Gastroesophageal sphincter (tissue), 4 donors: ENCODE measurements at regions not wholly inside any gene's neighbourhood (a gene's known extent, or its start where the extent isn't known, plus 50 kb on each side); places are given as distances from the start of the nearest gene placed in this dataset.

ENCODE experiments used
- ATAC-seq: fragments of 150-250 bp; one replicate; pipeline ENCODE4 v1.9.1; 2016; ENCODE audit warnings: mild to moderate bottlenecking, moderate library complexity
- H3K27ac ChIP-seq, 4 donors: fragments of 200-600 bp; sonication (generic) in 3 of 4; 1 replicate in 3 of 4; 2 replicates in 1 of 4; pipeline ENCODE4 v1.5.1; 2016 to 2019
- H3K27me3 ChIP-seq: fragments of 200-600 bp; sonication (generic); one replicate; pipeline ENCODE4 v1.5.1; 2019
- H3K36me3 ChIP-seq, 2 donors: fragments of 200-600 bp; sonication (generic); one replicate each; pipeline ENCODE4 v1.5.1; 2019; ENCODE audit warnings: control low read depth in 1 of 2
- H3K4me1 ChIP-seq, 3 donors: fragments of 200-600 bp; sonication (generic); 1 replicate in 2 of 3; 2 replicates in 1 of 3; pipeline ENCODE4 v1.5.1; 2016 to 2019; ENCODE audit warnings: control low read depth in 2 of 3
- H3K4me3 ChIP-seq, 2 donors: fragments of 200-600 bp; sonication (generic); one replicate each; pipeline ENCODE4 v1.5.1; 2019; ENCODE audit warnings: mild to moderate bottlenecking in 1 of 2, moderate library complexity in 1 of 2
- H3K9me3 ChIP-seq, 3 donors: fragments of 200-600 bp; sonication (generic); one replicate each; pipeline ENCODE4 v1.5.1; 2017 to 2019; ENCODE audit warnings: control low read depth in 2 of 3
- EP300 ChIP-seq: sonication (generic); formaldehyde crosslinking; IDR thresholded peaks from one replicate; pipeline ENCODE4 v1.6.1; 2017; ENCODE audit warnings: antibody characterized with exemption, mild to moderate bottlenecking
- POLR2A ChIP-seq, 2 donors: fragments of 450-650 bp; IDR thresholded peaks; one replicate each; pipeline ENCODE4 v1.6.1; 2017; ENCODE audit warnings: antibody characterized with exemption in 2 of 2, mild to moderate bottlenecking in 2 of 2, moderate library complexity in 1 of 2
- POLR2AphosphoS5 ChIP-seq: sonication (generic); formaldehyde crosslinking; IDR thresholded peaks from one replicate; pipeline ENCODE4 v1.6.1; 2017; ENCODE audit warnings: antibody characterized with exemption
- WGBS, 2 donors: methylation state at CpG; one replicate each; pipeline ENCODE4 v1.1.5; 2018; ENCODE audit warnings: low coverage in 1 of 2; 5-methylcytosine and 5-hydroxymethylcytosine counted together
- TF ChIP-seq, protein P1 (sequence below), 4 experiments: fragments of 200-600 bp in 2 of 4; fragments of 450-650 bp in 2 of 4; sonication (generic) in 1 of 4; IDR thresholded peaks; one replicate each; pipeline ENCODE4 v1.5.1; 2017 to 2019; ENCODE audit warnings: antibody characterized with exemption in 4 of 4, mild to moderate bottlenecking in 2 of 4, moderate library complexity in 2 of 4

DNA sequence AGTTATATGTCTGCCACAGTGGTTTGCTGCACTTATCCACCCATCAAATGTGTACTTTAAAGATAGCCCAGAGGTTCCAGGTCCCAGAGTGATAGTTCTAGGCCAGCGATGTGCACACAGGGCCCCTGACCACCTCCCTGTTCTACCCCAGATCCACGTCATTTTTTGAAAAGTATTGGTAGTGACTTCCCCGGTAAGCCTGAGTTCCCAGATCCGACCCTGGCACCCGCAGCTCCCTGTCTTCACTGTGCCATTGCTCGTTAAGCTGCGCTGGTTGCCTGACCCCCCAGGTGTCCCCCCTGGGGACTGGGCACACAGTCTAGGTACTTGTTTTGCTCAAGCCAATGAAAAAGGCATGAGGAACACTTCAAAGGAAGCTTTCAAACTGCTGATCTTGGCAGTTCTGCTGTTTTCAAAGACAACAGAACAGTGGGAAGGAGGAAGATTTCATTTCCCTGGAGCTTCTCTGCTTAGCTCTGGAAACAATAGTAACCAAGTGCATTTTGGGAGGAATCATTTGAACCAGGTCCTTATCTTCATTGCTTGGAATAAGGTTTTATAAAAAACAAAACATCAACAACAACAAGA lies 116.3 kb upstream of the TAB2 start:
- no peak overlapping the region for H3K4me3 ChIP-seq
- 100% methylated on average over 2 of the region's 7 CpGs; no CpG with 5 or more reads in 1 of the 2 donors for WGBS, 2 donors
- no peak overlapping the region for H3K27ac ChIP-seq
- no peaks in the 10 kb centered on the region for H3K27me3 ChIP-seq
- no peaks in the 10 kb centered on the region for H3K4me1 ChIP-seq
- TF ChIP-seq, protein P1, sequence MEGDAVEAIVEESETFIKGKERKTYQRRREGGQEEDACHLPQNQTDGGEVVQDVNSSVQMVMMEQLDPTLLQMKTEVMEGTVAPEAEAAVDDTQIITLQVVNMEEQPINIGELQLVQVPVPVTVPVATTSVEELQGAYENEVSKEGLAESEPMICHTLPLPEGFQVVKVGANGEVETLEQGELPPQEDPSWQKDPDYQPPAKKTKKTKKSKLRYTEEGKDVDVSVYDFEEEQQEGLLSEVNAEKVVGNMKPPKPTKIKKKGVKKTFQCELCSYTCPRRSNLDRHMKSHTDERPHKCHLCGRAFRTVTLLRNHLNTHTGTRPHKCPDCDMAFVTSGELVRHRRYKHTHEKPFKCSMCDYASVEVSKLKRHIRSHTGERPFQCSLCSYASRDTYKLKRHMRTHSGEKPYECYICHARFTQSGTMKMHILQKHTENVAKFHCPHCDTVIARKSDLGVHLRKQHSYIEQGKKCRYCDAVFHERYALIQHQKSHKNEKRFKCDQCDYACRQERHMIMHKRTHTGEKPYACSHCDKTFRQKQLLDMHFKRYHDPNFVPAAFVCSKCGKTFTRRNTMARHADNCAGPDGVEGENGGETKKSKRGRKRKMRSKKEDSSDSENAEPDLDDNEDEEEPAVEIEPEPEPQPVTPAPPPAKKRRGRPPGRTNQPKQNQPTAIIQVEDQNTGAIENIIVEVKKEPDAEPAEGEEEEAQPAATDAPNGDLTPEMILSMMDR (IDR thresholded peaks at IDR 0.05) = no peak
- ATAC-seq = no peak
- no peaks in the 10 kb centered on the region for H3K36me3 ChIP-seq
- H3K9me3 ChIP-seq = peaks cover 0 to 22% (median 0%) of the 10 kb centered on the region in 3 donors

DNA sequence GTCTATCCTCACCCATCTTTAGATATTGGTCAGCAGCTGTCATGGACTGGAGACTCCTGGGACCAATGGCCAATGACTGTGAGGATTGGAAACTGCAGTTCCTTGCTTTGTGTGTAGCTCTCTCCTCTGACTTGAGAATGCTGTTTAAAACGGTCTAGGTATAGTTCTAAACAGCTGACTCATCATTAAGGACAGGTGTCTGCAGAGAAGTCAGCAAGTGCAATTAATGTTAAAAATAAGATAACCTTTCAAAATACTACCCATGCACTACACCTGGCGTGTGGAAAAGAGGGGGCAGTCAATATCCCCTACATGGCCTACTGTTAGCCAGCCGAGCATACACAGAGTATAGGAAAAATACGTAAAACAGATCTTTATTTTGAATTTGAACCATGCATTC lies 115.4 kb upstream of the TAB2 start:
- 90 to 94% methylated on average over 4 of the region's 4 CpGs for WGBS, 2 donors
- Histone ChIP-seq H3K4me3 (no peak overlapping the region), H3K4me1 (no peaks in the 10 kb centered on the region), H3K27ac (no peak overlapping the region), H3K9me3 (peaks cover 0 to 18% (median 0%) of the 10 kb centered on the region in 3 donors), H3K27me3 (no peaks in the 10 kb centered on the region), H3K36me3 (no peaks in the 10 kb centered on the region)
- TF ChIP-seq POLR2A (IDR thresholded peaks at IDR 0.05) (no peak), EP300 (no peak), POLR2AphosphoS5 (no peak)
- TF ChIP-seq, protein P1 (IDR thresholded peaks at IDR 0.05) = no peak
- no peak for ATAC-seq

DNA sequence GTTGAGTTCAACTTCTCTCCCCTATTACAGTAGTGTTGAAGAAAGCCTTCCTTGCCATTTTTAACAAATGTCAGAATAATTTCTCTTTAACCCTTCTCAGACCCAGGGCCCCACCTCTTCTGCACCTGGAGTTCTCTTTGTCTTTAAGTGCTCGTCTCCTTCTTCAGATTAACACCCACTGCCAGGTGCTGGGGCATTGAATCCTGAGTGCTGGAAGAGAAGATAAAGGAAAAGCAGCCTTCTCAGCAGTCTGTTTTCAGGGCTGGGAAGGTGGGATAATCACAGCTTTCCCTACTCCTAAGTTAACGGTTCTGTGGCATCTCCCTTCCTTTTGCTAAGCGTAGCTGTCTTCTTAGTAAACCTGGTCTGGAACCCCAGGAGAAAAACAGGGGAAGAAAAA lies 114.6 kb upstream of the TAB2 start:
- H3K27ac ChIP-seq = no peak overlapping the region
- peaks cover 0 to 12% (median 0%) of the 10 kb centered on the region in 3 donors for H3K9me3 ChIP-seq
- WGBS, 2 donors = 80 to 100% methylated on average over 1 of the region's 3 CpGs
- no peak overlapping the region for H3K4me3 ChIP-seq
- ATAC-seq = no peak
- no peaks in the 10 kb centered on the region for H3K27me3 ChIP-seq
- no peaks in the 10 kb centered on the region for H3K4me1 ChIP-seq
- TF ChIP-seq EP300 (no peak), POLR2AphosphoS5 (no peak), POLR2A (IDR thresholded peaks at IDR 0.05) (no peak)
- TF ChIP-seq, protein P1 (IDR thresholded peaks at IDR 0.05) = no peak
- H3K36me3 ChIP-seq = no peaks in the 10 kb centered on the region

DNA sequence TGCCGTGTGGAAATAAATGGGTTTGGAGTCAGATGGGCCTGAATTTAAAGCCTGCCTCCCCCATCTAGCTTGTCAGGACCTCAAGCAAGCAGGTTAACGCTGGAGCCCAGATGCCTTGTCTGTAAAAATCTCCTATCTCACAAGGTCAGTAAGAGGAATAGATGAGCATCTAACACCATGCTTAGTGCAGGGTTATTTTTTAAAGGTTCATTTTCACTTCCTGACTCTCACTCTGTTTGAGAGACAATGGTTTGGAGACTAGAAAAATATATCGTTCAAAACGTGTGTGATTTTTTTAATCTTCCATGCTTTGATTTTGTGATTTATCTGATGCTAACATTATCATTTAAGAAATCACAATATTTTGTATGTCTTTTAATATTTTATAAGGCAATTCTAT lies 114.0 kb upstream of the TAB2 start:
- no peak overlapping the region for H3K27ac ChIP-seq
- peaks cover 0 to 9% (median 0%) of the 10 kb centered on the region in 3 donors for H3K9me3 ChIP-seq
- WGBS, 2 donors = 64 to 84% methylated on average over 4 of the region's 4 CpGs
- TF ChIP-seq, protein P1 (IDR thresholded peaks at IDR 0.05) = no peak
- TF ChIP-seq POLR2AphosphoS5 (no peak), POLR2A (IDR thresholded peaks at IDR 0.05) (no peak), EP300 (no peak)
- ATAC-seq = no peak
- H3K4me3 ChIP-seq = no peak overlapping the region
- H3K4me1 ChIP-seq = no peaks in the 10 kb centered on the region
- H3K36me3 ChIP-seq = no peaks in the 10 kb centered on the region
- H3K27me3 ChIP-seq = no peaks in the 10 kb centered on the region

DNA sequence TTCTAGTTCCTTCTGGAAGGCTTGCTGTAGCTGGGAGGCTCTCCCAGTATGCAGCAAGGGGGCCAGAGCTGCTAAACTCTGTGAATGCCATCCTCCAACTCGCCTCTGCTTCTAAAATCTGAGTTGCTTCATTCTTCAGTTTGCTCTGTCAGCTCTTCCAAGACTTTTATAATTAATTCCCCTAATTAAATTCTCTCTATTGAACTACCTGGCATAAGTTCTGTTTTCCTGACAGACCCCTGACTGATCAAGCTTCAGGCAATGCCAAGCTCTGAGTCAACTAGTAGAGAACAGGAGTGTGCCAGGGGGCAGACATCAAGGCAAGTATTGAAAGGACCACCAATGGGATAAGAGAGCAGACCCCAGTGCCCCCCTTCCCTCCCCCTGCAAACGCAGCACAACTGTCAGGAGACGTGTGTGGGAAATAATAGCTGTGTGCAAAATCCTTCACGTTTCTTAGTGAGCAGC lies 109.3 kb upstream of the TAB2 start:
- Histone ChIP-seq H3K27ac (no peak overlapping the region), H3K36me3 (no peaks in the 10 kb centered on the region)

More for the DNA sequence above, 109.3 kb upstream of the TAB2 start:
- WGBS, 2 donors = 26 to 90% methylated on average over 3 to 4 of the region's 4 CpGs
- no peaks in the 10 kb centered on the region for H3K27me3 ChIP-seq
- ATAC-seq = no peak
- H3K9me3 ChIP-seq = no peaks in the 10 kb centered on the region
- H3K4me3 ChIP-seq = no peak overlapping the region
- H3K4me1 ChIP-seq = peaks cover 0 to 33% (median 0%) of the 10 kb centered on the region in 3 donors
- TF ChIP-seq POLR2A (IDR thresholded peaks at IDR 0.05) (no peak), EP300 (no peak), POLR2AphosphoS5 (no peak)
- TF ChIP-seq, protein P1 (IDR thresholded peaks at IDR 0.05) = no peak
